ENCODE measurements at regions not wholly inside any gene's neighbourhood (a gene's known extent, or its start where the extent isn't known, plus 50 kb on each side); places are given as distances from the start of the nearest gene placed in this dataset.

DNA sequence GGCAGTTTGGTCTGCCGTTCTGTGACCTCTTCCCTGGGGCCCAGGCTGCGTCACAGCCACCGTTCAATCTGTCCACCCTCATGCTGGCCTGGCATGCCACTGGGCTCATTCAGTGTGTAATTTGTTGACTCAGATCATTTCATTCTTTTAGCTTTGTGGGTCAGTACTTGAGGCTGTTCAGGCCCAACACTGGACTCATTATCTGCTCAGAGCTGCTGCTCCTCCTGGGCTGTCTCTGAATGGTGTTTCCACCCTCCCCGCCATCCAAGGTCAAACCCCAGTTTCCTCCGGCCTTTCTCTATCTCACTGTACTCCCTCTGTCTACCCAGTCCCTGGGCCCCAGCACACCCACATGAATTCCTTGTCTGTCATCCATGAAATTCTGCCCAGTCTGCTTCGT is 152.4 kb upstream of the NCK2 start:
- FAIRE-seq (no peak), DNase-seq (ENCODE audit: low read depth, low spot score) (no peak)
- Histone ChIP-seq H3K9ac (ENCODE audit: control insufficient read depth, extremely low read depth, insufficient read depth, low read length) (no peak overlapping the region), H3K27me3 (ENCODE audit: control insufficient read depth, extremely low read depth, insufficient read depth, low read length) (no peaks in the 10 kb centered on the region), H3K4me2 (ENCODE audit: control insufficient read depth, extremely low read depth, insufficient read depth, low read depth, low read length) (no peak overlapping the region), H3K4me3 (ENCODE audit: control insufficient read depth in 2 of 3, extremely low read depth in 1 of 3, insufficient read depth in 2 of 3, low read depth in 1 of 3, low read length in 3 of 3) (no peak overlapping the region), H2AFZ (ENCODE audit: control insufficient read depth, low read length) (no peak overlapping the region), H3K9me3 (ENCODE audit: control insufficient read depth, low read depth, low read length) (no peaks in the 10 kb centered on the region), H4K20me1 (ENCODE audit: control insufficient read depth, extremely low read depth, insufficient read depth, low read length) (no peaks in the 10 kb centered on the region), H3K79me2 (ENCODE audit: control insufficient read depth, insufficient read depth, low read length) (no peaks in the 10 kb centered on the region), H3K4me1 (ENCODE audit: control insufficient read depth, extremely low read depth, insufficient read depth, low read length) (no peaks in the 10 kb centered on the region), H3K27ac (ENCODE audit: control insufficient read depth, insufficient read depth, low read length) (no peak overlapping the region), H3K36me3 (ENCODE audit: control insufficient read depth in 2 of 2, extremely low read depth in 1 of 2, insufficient read depth in 2 of 2, low read length in 2 of 2) (no peaks in the 10 kb centered on the region), H3K9me1 (ENCODE audit: control insufficient read depth, extremely low read depth, insufficient read depth, low read length) (no peaks in the 10 kb centered on the region)
- TF ChIP-seq, protein P1, sequence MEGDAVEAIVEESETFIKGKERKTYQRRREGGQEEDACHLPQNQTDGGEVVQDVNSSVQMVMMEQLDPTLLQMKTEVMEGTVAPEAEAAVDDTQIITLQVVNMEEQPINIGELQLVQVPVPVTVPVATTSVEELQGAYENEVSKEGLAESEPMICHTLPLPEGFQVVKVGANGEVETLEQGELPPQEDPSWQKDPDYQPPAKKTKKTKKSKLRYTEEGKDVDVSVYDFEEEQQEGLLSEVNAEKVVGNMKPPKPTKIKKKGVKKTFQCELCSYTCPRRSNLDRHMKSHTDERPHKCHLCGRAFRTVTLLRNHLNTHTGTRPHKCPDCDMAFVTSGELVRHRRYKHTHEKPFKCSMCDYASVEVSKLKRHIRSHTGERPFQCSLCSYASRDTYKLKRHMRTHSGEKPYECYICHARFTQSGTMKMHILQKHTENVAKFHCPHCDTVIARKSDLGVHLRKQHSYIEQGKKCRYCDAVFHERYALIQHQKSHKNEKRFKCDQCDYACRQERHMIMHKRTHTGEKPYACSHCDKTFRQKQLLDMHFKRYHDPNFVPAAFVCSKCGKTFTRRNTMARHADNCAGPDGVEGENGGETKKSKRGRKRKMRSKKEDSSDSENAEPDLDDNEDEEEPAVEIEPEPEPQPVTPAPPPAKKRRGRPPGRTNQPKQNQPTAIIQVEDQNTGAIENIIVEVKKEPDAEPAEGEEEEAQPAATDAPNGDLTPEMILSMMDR (optimal IDR thresholded peaks at IDR 0.05 in 1 of 3, IDR thresholded peaks at IDR 0.05 in 1 of 3, conservative IDR thresholded peaks at IDR 0.05 in 1 of 3; ENCODE audit: extremely low read depth in 1 of 3, insufficient read depth in 2 of 3, low read length in 3 of 3) = no peak
- no peak for TF ChIP-seq EZH2 (IDR thresholded peaks at IDR 0.05; ENCODE audit: low read length)
- dilution Hi-C loops (cut with MboI; ENCODE audit: extremely low pct_ligation_motif_present, low sequenced_read_pairs) = no loop called here

DNA sequence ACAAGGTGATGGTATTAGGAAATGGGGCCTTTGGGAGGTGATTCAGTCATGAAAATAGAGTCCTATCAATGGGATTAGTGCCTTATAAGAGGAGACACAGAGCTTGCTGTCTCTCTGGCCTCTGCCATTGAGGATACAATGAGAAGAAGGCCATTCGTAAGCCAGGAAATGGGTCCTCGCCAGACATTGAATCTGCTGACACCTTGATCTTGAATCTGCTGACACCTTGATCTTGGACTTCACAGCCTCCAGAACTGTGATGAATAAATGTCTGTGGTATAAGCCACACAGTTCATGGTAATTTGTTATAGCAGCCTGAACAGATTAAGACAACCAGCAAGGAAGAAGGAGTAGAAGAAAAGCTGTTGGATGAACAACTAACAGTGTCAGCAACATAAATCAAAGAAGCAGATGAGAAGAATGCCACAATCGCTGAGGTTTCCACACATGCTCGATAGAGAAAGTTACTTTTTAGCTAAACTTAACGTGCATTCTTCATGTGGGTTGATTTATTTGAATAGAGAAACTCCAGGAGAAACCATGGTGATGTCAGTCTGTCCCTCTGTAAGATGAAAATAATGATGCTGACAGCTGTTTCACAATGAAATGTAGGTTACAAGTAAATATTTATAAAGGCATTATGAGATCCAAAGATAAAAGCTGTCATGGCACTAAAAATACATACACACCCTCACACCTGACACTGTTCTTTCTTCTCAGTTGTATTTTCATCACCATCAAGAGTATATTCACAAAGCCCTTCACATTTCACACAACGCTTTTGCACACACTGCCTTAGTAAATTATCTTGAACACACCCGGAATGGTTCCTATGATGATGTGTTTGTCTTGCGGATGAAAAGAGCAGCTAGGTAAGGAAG is 153.7 kb upstream of the NCK2 start:
- TF ChIP-seq, protein P1 (optimal IDR thresholded peaks at IDR 0.05 in 1 of 3, IDR thresholded peaks at IDR 0.05 in 1 of 3, conservative IDR thresholded peaks at IDR 0.05 in 1 of 3; ENCODE audit: extremely low read depth in 1 of 3, insufficient read depth in 2 of 3, low read length in 3 of 3) = no peak
- no peak for TF ChIP-seq EZH2 (IDR thresholded peaks at IDR 0.05; ENCODE audit: low read length)
- DNase-seq (ENCODE audit: low read depth, low spot score) = no peak
- no peaks in the 10 kb centered on the region for H3K36me3 ChIP-seq (ENCODE audit: control insufficient read depth in 2 of 2, extremely low read depth in 1 of 2, insufficient read depth in 2 of 2, low read length in 2 of 2)
- H3K27me3 ChIP-seq (ENCODE audit: control insufficient read depth, extremely low read depth, insufficient read depth, low read length) = no peaks in the 10 kb centered on the region
- dilution Hi-C loops (cut with MboI; ENCODE audit: extremely low pct_ligation_motif_present, low sequenced_read_pairs) = no loop called here
- H3K9ac ChIP-seq (ENCODE audit: control insufficient read depth, extremely low read depth, insufficient read depth, low read length) = no peak overlapping the region
- no peaks in the 10 kb centered on the region for H3K9me1 ChIP-seq (ENCODE audit: control insufficient read depth, extremely low read depth, insufficient read depth, low read length)
- H3K4me2 ChIP-seq (ENCODE audit: control insufficient read depth, extremely low read depth, insufficient read depth, low read depth, low read length) = no peak overlapping the region
- no peaks in the 10 kb centered on the region for H3K9me3 ChIP-seq (ENCODE audit: control insufficient read depth, low read depth, low read length)
- no peaks in the 10 kb centered on the region for H3K79me2 ChIP-seq (ENCODE audit: control insufficient read depth, insufficient read depth, low read length)
- no peaks in the 10 kb centered on the region for H3K4me1 ChIP-seq (ENCODE audit: control insufficient read depth, extremely low read depth, insufficient read depth, low read length)
- no peak overlapping the region for H3K27ac ChIP-seq (ENCODE audit: control insufficient read depth, insufficient read depth, low read length)
- no peak overlapping the region for H2AFZ ChIP-seq (ENCODE audit: control insufficient read depth, low read length)
- no peak overlapping the region for H3K4me3 ChIP-seq (ENCODE audit: control insufficient read depth in 2 of 3, extremely low read depth in 1 of 3, insufficient read depth in 2 of 3, low read depth in 1 of 3, low read length in 3 of 3)
- H4K20me1 ChIP-seq (ENCODE audit: control insufficient read depth, extremely low read depth, insufficient read depth, low read length) = no peaks in the 10 kb centered on the region
- no peak for FAIRE-seq

Measured in keratinocyte (primary cell).